ENCODE measurements at regions not wholly inside any gene's neighbourhood (a gene's known extent, or its start where the extent isn't known, plus 50 kb on each side); places are given as distances from the start of the nearest gene placed in this dataset.

GRCh38 chr5:38725371-38725865 lies 120.4 kb upstream of the OSMR start:
- Mint-ChIP-seq H3K27ac (no peak overlapping the region), H3K4me3 (no peak overlapping the region), H3K27me3 (ENCODE audit: insufficient read depth) (peaks cover 4% of the 10 kb centered on the region; the same call in 1 of the 2 replicates), H3K36me3 (ENCODE audit: low read depth) (no peaks in the 10 kb centered on the region), H3K9me3 (no peaks in the 10 kb centered on the region), H3K4me1 (ENCODE audit: low read depth) (peaks cover 9% of the 10 kb centered on the region)
- no peak for DNase-seq
- TF ChIP-seq CTCF (IDR thresholded peaks at IDR 0.05), result no peak

- H3K27me3 Mint-ChIP-seq (ENCODE audit: insufficient read depth), result peaks cover 7% of the 10 kb centered on the region
- H3K36me3 Mint-ChIP-seq (ENCODE audit: low read depth), result no peaks in the 10 kb centered on the region
- no peak overlapping the region for H3K27ac Mint-ChIP-seq
- H3K9me3 Mint-ChIP-seq, result no peaks in the 10 kb centered on the region
- H3K4me1 Mint-ChIP-seq (ENCODE audit: low read depth), result peaks cover 9% of the 10 kb centered on the region
- no peak overlapping the region for H3K4me3 Mint-ChIP-seq
- TF ChIP-seq CTCF (IDR thresholded peaks at IDR 0.05), result no peak
- DNase-seq, result no peak
Observed at GRCh38 chr5:38726279-38726678, 119.5 kb upstream of the OSMR start.

GRCh38 chr5:38728029-38728428 lies 117.8 kb upstream of the OSMR start:
- Mint-ChIP-seq H3K27ac (no peak overlapping the region), H3K4me1 (ENCODE audit: low read depth) (peaks cover 9% of the 10 kb centered on the region), H3K27me3 (ENCODE audit: insufficient read depth) (peaks cover 6% of the 10 kb centered on the region), H3K9me3 (no peaks in the 10 kb centered on the region), H3K4me3 (no peak overlapping the region), H3K36me3 (ENCODE audit: low read depth) (no peaks in the 10 kb centered on the region)
- DNase-seq, result no peak
- no peak for TF ChIP-seq CTCF (IDR thresholded peaks at IDR 0.05)

- Mint-ChIP-seq H3K27me3 (ENCODE audit: insufficient read depth) (peaks cover 13% of the 10 kb centered on the region), H3K36me3 (ENCODE audit: low read depth) (no peaks in the 10 kb centered on the region), H3K4me1 (ENCODE audit: low read depth) (no peaks in the 10 kb centered on the region)
Observed at GRCh38 chr5:38731461-38731860, 114.4 kb upstream of the OSMR start.

GRCh38 chr5:38734353-38734752 lies 111.5 kb upstream of the OSMR start:
- no peak for DNase-seq
- H3K4me3 Mint-ChIP-seq, result no peak overlapping the region
- TF ChIP-seq CTCF (IDR thresholded peaks at IDR 0.05), result no peak
- peaks cover 13% of the 10 kb centered on the region for H3K27me3 Mint-ChIP-seq (ENCODE audit: insufficient read depth)
- H3K27ac Mint-ChIP-seq, result no peak overlapping the region
- no peaks in the 10 kb centered on the region for H3K9me3 Mint-ChIP-seq
- no peaks in the 10 kb centered on the region for H3K4me1 Mint-ChIP-seq (ENCODE audit: low read depth)
- H3K36me3 Mint-ChIP-seq (ENCODE audit: low read depth), result no peaks in the 10 kb centered on the region

More at GRCh38 chr5:38731461-38731860, 114.4 kb upstream of the OSMR start:
- no peak overlapping the region for H3K4me3 Mint-ChIP-seq
- no peaks in the 10 kb centered on the region for H3K9me3 Mint-ChIP-seq
- TF ChIP-seq CTCF (IDR thresholded peaks at IDR 0.05), result no peak
- DNase-seq, result no peak
- no peak overlapping the region for H3K27ac Mint-ChIP-seq

GRCh38 chr5:38736089-38736488 lies 109.7 kb upstream of the OSMR start:
- no peaks in the 10 kb centered on the region for H3K36me3 Mint-ChIP-seq (ENCODE audit: low read depth)
- DNase-seq, result no peak
- no peaks in the 10 kb centered on the region for H3K4me1 Mint-ChIP-seq (ENCODE audit: low read depth)
- no peak for TF ChIP-seq CTCF (IDR thresholded peaks at IDR 0.05)
- H3K27ac Mint-ChIP-seq, result no peak overlapping the region
- H3K9me3 Mint-ChIP-seq, result no peaks in the 10 kb centered on the region
- peaks cover 12% of the 10 kb centered on the region for H3K27me3 Mint-ChIP-seq (ENCODE audit: insufficient read depth)
- no peak overlapping the region for H3K4me3 Mint-ChIP-seq
